ENCODE measurements at regions not wholly inside any gene's neighbourhood (a gene's known extent, or its start where the extent isn't known, plus 50 kb on each side); places are given as distances from the start of the nearest gene placed in this dataset.

GRCh38 chrX:98962996-98963395 is 1447.1 kb downstream of the PCDH19 start:
- TF ChIP-seq CTCF (conservative IDR thresholded peaks at IDR 0.05; ENCODE audit: low read depth, low read length) (no peak), EZH2phosphoT487 (IDR thresholded peaks at IDR 0.05; ENCODE audit: borderline replicate concordance, low read length) (no peak)
